Kidney capillary endothelial cell (primary cell): ENCODE measurements at regions not wholly inside any gene's neighbourhood (a gene's known extent, or its start where the extent isn't known, plus 50 kb on each side); places are given as distances from the start of the nearest gene placed in this dataset.

Source experiments
- DNase-seq: peaks from one replicate; pipeline ENCODE4 v3.0.0-alpha.2; 2018; ENCODE audit warnings: low spot score

- DNase-seq, result no peak
These were observed 145.9 kb upstream of the UBL3 start for GRCh38 chr13:29996316-29996715.

- peak; percentile 15 for DNase-seq
These were observed 144.6 kb upstream of the UBL3 start for GRCh38 chr13:29994911-29995595.

DNA sequence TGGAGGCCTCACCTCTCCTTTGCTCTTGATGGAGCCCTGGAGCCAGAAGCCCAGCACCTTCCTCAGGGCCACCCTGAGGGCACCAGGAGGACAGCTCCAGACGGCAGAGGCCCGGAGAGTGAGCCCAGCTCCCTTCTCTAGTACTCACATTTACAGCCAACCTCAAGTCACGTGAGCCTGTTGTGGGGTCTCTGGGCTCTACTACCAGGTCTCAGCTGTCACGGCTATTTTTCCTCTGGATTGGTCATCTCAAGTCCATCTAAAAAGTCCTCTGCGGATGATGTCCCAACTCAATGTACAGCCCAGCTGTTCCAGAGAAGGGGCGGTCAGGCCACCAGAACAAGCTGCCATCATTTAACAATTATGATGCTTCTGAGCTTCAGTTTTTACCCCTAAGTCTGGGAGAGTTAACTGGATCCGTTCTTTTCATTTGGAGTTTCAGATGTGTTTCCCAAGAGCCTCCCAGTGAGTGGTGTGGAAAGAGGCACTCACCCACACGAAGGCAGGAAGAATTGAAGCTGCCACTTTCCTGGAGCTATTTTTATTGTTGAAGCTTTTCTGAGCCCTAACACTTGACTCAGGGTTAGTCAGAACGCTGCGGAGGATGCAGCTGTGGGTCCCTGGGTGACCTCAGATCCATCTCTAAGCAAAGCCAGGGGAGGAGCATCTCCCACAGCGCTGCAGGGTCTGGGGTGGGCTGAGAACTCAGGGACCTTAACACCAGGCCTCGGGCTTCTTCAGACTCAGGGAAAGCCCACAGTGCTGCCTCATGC, 143.5 kb upstream of the UBL3 start:
- DNase-seq, result peak; percentile 93

- no peak for DNase-seq
These were observed 142.8 kb upstream of the UBL3 start for GRCh38 chr13:29993196-29993595.

DNA sequence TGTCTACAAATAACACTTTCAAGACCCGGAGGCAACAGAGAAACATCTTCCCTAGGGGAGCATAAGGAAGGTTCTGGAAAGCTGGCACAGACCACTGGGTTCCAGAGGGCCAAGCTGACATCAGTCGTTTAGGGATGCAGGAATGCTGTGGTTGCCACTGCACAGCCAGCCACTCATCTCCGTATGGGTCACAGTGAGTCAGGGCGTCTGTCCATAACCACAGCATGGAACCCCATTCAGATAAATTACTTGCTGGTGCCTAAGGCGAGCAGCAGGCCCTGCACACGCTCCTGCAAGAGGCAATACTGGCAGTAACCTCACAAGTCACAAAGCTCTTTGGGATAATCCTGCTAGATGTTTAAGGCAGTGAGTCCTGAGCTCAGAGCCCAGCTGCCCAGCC, 140.9 kb upstream of the UBL3 start:
- DNase-seq, result no peak

GRCh38 chr13:29987340-29987739, 136.9 kb upstream of the UBL3 start:
- DNase-seq, result no peak

DNA sequence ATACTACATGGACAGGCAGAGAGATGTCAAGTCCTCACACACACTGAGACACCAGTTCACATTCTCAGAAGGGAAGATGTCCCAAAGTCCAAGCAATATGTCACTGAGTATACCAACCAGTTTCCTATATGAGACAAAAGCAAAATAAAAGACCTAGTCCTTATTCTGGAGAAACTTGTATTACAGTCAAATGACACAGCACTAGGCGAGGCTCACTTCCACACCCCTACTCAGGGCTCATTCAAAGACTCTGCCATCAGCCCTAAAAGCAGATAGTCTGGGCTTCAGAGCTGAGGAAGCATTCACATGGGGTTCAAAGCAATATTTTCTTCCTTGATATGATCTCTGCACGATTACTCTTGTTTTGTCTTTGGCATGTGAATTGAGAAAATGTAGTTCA, 129.9 kb upstream of the UBL3 start:
- no peak for DNase-seq

DNA sequence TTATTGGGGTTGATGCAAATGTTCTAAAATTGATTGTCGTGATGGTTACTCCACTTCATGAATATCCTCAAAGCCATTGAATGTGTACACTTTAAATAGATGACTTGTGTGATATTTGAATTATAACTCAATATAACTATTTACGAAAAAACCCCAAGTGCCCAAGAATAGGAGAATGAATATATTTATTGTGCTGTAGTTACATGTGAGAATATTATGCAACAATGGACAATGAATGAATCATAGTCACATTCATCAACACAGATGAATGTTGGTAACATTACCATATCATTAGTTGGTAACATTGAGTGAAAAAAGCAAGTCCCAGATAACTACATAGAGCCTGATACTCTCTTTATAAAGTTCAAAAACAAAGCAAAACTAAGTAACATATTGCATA, 127.8 kb upstream of the UBL3 start:
- no peak for DNase-seq

- DNase-seq, result no peak
These were observed 127.2 kb upstream of the UBL3 start for GRCh38 chr13:29977476-29978120.

- no peak for DNase-seq
These were observed 126.1 kb upstream of the UBL3 start for GRCh38 chr13:29976535-29976934.

DNA sequence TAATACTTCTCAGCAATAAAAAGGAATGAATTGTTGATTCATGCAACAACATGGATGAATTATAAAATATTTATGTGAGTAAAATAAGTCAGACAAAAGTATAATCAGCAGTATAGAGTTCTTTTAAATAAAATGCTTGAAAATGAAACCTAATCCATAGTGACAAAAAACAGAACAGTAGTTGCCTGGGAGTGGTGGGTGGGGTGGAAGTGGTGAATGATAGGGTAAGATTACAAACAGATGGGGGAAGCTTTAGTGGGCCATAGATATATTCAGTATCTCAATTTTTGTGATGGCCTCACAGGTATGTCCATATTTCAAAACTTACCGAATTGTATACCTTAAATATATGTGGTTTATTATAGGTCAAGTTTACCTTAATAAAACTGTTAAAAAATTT, 124.9 kb upstream of the UBL3 start:
- no peak for DNase-seq

DNA sequence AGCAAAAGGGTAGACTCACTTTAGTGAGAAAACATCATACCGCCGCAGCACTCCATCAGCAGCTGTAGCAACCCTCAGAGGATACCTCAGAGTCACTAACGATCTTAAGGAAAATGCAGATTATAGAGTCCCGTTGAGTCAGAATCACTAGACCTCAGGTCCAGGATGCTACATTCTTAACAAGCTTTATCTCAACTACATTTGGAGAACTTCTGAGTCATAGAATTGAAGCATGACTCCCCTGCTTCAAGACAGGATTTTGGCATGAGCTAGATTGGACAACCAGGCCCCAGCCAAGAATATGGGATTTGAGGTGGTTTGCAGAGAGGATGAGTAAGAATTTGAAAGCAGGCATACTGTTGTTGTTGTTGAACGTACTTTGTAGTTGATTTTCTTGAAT, 118.9 kb upstream of the UBL3 start:
- DNase-seq, result no peak

GRCh38 chr13:29964181-29964845, 113.9 kb upstream of the UBL3 start:
- no peak for DNase-seq

GRCh38 chr13:29963089-29963488, 112.7 kb upstream of the UBL3 start:
- DNase-seq, result no peak

- no peak for DNase-seq
These were observed 110.7 kb upstream of the UBL3 start for GRCh38 chr13:29961036-29961670.

- no peak for DNase-seq
These were observed 109.2 kb upstream of the UBL3 start for GRCh38 chr13:29959603-29960002.

- DNase-seq, result no peak
These were observed 108.7 kb upstream of the UBL3 start for GRCh38 chr13:29959086-29959485.

DNA sequence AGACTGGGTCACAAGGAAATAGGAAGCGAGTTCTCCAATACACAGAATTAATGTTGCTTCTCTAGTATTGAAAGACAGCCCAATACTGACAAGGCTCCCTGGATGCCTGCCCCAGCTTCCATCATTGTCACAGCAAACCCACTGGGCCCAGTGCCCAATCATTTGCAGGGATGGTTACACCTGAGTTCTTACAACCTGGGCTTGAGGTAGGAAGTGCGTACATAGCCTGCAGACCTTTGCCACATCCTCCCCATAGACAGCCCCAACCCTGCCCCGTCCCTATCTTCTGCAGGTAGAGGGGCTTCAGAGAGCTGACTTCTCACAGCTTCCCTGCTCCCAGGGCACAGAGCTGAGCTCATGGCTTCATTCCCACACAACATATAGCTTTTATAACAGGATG, 108.1 kb upstream of the UBL3 start:
- no peak for DNase-seq

GRCh38 chr13:29957320-29957719, 106.9 kb upstream of the UBL3 start:
- no peak for DNase-seq

- no peak for DNase-seq
These were observed 106.4 kb upstream of the UBL3 start for GRCh38 chr13:29956853-29957252.

DNA sequence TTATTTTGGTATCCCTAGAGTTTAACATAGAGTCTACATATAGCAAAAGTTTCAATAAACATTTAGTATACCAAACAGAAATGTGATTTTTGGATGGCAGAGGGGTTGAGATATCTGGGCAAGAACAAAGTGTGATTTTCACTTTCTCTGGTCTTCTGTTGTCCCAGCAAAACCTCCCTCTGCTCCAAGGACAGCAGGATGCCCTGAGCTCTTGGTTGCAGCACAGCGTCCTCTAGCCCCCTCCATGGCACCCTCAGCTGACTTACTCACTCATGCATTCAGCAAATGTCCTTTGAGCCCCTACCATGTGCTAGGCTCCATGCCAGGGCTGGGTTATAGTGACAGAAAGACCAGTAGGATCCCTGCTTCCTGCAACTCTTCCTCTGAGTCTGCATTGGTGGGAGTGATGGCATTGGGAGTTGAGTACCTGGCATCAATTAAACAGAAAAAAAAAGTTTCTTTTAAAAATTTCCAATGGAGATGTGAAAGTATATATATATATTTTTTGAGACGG, 104.8 kb upstream of the UBL3 start:
- no peak for DNase-seq
